Upper lobe of left lung (tissue), 6 donors: ENCODE measurements at regions not wholly inside any gene's neighbourhood (a gene's known extent, or its start where the extent isn't known, plus 50 kb on each side); places are given as distances from the start of the nearest gene placed in this dataset.
"Not testable (repeated sequence)": the region's sequence is repeated elsewhere in the genome, so short reads cannot be mapped to it uniquely, and the experiment has no call there.

Source experiments
- ATAC-seq, 2 donors: fragments of 200-7000 bp; cut with Tn5 transposase; one replicate each; pipeline ENCODE4 v1.9.1; 2022; ENCODE audit warnings: mild to moderate bottlenecking in 2 of 2, moderate library complexity in 2 of 2; ENCODE audit not compliant: low FRiP score in 2 of 2
- DNase-seq, 2 donors: peaks; one replicate each; pipeline ENCODE4 v3.0.0-alpha.2; 2019 to 2020
- H3K27ac ChIP-seq, 4 donors: fragments of 200-600 bp; sonication (generic); one replicate each; pipeline ENCODE4 v1.5.1; 2016 to 2019
- H3K27me3 ChIP-seq, 4 donors: fragments of 200-600 bp; sonication (generic); one replicate each; pipeline ENCODE4 v1.5.1; 2017 to 2019
- H3K36me3 ChIP-seq, 4 donors: fragments of 200-600 bp; sonication (generic); one replicate each; pipeline ENCODE4 v1.5.1; 2016 to 2019
- H3K4me1 ChIP-seq, 4 donors: fragments of 200-600 bp; sonication (generic); one replicate each; pipeline ENCODE4 v1.5.1; 2018 to 2019
- H3K4me3 ChIP-seq, 4 donors: fragments of 200-600 bp; sonication (generic); one replicate each; pipeline ENCODE4 v1.5.1; 2017 to 2019; ENCODE audit warnings: mild to moderate bottlenecking in 2 of 4, moderate library complexity in 1 of 4
- H3K9me3 ChIP-seq, 4 donors: fragments of 200-600 bp; sonication (generic); one replicate each; pipeline ENCODE4 v1.5.1; 2018 to 2019
- EP300 ChIP-seq, 4 donors: sonication (generic); formaldehyde crosslinking; IDR thresholded peaks; one replicate each; pipeline ENCODE4 v1.5.1; 2017; ENCODE audit warnings: antibody characterized with exemption in 4 of 4, control low read depth in 2 of 4
- POLR2A ChIP-seq, 4 donors: fragments of 450-650 bp; IDR thresholded peaks; one replicate each; pipeline ENCODE4 v1.5.1; 2016 to 2017; ENCODE audit warnings: antibody characterized with exemption in 4 of 4, mild to moderate bottlenecking in 2 of 4
- POLR2AphosphoS5 ChIP-seq, 2 donors: sonication (generic); formaldehyde crosslinking; IDR thresholded peaks; one replicate each; pipeline ENCODE4 v1.5.1; 2017; ENCODE audit warnings: antibody characterized with exemption in 2 of 2
- WGBS, 2 donors: methylation state at CpG; one replicate each; pipeline ENCODE4 v1.1.5; 2017 to 2018; 5-methylcytosine and 5-hydroxymethylcytosine counted together
- TF ChIP-seq, protein P1 (sequence below), 6 experiments: fragments of 450-650 bp in 4 of 6; fragments of 200-600 bp in 2 of 6; sonication (generic) in 2 of 6; IDR thresholded peaks; one replicate each; pipeline ENCODE4 v1.5.1; 2016 to 2019; ENCODE audit warnings: antibody characterized with exemption in 6 of 6
- donor health status: DM: no; HTN: no; CAD: no; lungs with moderate emphysema.
- donor health status: DM: no; HTN: yes; CAD: no; lungs with severe emphysema.

DNA sequence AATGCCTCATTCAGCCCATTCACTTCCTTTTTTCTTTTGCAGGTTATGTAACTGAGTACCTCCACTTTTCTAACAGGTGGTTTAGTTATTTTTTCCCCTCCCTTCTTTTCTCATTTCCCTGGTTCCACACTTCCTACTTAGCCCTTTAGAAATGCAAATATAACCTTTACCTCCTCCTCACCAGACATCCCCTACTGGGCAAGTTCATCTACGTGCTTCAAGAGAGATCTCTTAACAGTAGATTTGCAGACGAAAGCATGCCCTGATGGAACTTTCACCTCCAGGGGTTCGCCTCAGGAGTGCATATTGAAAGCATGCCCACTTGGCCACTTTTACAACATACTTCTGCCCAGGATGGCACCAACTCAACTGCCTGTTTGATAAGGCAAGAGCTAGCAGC lies 314.1 kb upstream of the LRRC3B start:
- TF ChIP-seq POLR2AphosphoS5 (IDR thresholded peaks at IDR 0.05): no peak
- TF ChIP-seq EP300 (IDR thresholded peaks at IDR 0.05): no peak
- TF ChIP-seq, protein P1, sequence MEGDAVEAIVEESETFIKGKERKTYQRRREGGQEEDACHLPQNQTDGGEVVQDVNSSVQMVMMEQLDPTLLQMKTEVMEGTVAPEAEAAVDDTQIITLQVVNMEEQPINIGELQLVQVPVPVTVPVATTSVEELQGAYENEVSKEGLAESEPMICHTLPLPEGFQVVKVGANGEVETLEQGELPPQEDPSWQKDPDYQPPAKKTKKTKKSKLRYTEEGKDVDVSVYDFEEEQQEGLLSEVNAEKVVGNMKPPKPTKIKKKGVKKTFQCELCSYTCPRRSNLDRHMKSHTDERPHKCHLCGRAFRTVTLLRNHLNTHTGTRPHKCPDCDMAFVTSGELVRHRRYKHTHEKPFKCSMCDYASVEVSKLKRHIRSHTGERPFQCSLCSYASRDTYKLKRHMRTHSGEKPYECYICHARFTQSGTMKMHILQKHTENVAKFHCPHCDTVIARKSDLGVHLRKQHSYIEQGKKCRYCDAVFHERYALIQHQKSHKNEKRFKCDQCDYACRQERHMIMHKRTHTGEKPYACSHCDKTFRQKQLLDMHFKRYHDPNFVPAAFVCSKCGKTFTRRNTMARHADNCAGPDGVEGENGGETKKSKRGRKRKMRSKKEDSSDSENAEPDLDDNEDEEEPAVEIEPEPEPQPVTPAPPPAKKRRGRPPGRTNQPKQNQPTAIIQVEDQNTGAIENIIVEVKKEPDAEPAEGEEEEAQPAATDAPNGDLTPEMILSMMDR (IDR thresholded peaks at IDR 0.05): no peak
- no peak for TF ChIP-seq POLR2A (IDR thresholded peaks at IDR 0.05)
- no peak for DNase-seq
- no peaks in the 10 kb centered on the region for H3K4me1 ChIP-seq
- no peaks in the 10 kb centered on the region for H3K36me3 ChIP-seq
- no peak overlapping the region for H3K4me3 ChIP-seq
- H3K27ac ChIP-seq: no peak overlapping the region
- H3K27me3 ChIP-seq: no peaks in the 10 kb centered on the region
- 66 to 76% methylated on average over 3 of the region's 3 CpGs for WGBS, 2 donors
- peaks cover 0 to 4% (median 0%) of the 10 kb centered on the region in 4 donors for H3K9me3 ChIP-seq
- ATAC-seq: no peak

DNA sequence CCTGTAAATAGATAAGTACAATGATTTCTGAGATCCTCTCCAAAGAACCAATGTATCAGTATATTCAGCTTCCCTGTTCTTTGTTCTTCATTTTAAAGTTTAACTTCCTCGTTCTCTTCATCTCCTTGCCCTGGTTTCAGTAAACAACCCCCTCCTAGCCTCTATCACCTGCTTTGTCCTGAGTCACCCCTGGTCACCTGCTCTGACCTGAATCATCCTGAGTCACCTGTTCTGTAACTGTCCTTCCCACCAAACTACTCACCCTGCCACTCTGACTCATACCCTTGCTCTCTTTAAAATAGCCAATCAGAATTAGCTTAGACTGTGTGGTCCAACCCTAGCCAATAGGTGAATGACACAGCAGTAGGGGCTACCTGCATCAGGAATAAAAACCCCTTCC lies 313.0 kb upstream of the LRRC3B start:
- not testable (repeated sequence) for H3K27ac ChIP-seq, H3K27me3 ChIP-seq, H3K36me3 ChIP-seq, DNase-seq, H3K4me3 ChIP-seq, H3K4me1 ChIP-seq, H3K9me3 ChIP-seq, ATAC-seq
- 92 to 96% methylated on average over 1 of the region's 1 CpG for WGBS, 2 donors

DNA sequence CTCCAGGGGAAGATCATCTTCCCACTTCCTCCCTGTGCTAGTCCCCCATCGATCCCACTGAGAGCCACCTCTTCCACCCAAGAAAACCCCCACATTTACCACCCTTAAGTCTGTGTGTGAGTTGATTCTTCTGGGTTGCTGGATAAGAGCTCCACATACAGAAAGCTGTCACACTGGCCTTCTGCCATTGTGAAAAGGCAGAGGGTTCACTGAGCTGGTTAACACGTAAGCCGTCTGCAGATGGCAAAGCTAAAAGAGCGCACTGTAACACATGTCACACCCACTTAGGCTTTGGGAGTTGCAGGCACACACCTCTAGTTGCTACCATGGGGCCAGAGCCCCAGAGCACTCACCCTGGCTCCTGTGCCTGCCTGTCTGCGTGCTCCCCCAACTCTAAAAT lies 309.8 kb upstream of the LRRC3B start:
- ATAC-seq (no peak), DNase-seq (no peak)
- no peak for TF ChIP-seq EP300 (IDR thresholded peaks at IDR 0.05)
- no peaks in the 10 kb centered on the region for H3K27me3 ChIP-seq
- no peak overlapping the region for H3K4me3 ChIP-seq
- no peaks in the 10 kb centered on the region for H3K36me3 ChIP-seq
- H3K27ac ChIP-seq: no peak overlapping the region
- no peaks in the 10 kb centered on the region for H3K4me1 ChIP-seq
- 89 to 90% methylated on average over 5 of the region's 5 CpGs for WGBS, 2 donors
- H3K9me3 ChIP-seq: peaks cover 0 to 6% (median 3%) of the 10 kb centered on the region in 4 donors

DNA sequence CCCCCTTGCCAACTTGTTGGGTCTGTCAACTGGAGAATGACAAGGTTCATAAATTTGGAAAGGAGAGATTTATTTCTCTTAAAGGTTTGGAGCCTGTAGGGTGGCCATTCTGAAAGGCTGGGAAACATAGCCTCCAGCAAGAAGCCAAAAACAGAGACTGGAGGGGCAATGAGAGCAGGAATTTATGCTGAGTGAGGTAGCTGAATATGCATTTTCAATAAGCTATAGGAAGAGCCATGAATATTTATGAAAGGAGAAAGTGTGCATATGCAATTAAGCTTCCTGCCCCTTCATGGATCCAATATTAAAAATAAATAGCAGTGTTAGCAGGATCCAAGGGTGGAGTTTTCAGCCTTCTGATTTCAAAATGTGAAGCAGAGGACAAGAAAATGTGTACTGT lies 306.1 kb upstream of the LRRC3B start:
- H3K9me3 ChIP-seq: peaks cover 0 to 6% (median 3%) of the 10 kb centered on the region in 4 donors
- no peaks in the 10 kb centered on the region for H3K27me3 ChIP-seq
- no peak overlapping the region for H3K27ac ChIP-seq
- TF ChIP-seq POLR2A (IDR thresholded peaks at IDR 0.05): no peak
- TF ChIP-seq, protein P1 (IDR thresholded peaks at IDR 0.05): no peak
- DNase-seq: no peak
- ATAC-seq: no peak
- no peak overlapping the region for H3K4me3 ChIP-seq
- no peaks in the 10 kb centered on the region for H3K4me1 ChIP-seq
- H3K36me3 ChIP-seq: no peaks in the 10 kb centered on the region

DNA sequence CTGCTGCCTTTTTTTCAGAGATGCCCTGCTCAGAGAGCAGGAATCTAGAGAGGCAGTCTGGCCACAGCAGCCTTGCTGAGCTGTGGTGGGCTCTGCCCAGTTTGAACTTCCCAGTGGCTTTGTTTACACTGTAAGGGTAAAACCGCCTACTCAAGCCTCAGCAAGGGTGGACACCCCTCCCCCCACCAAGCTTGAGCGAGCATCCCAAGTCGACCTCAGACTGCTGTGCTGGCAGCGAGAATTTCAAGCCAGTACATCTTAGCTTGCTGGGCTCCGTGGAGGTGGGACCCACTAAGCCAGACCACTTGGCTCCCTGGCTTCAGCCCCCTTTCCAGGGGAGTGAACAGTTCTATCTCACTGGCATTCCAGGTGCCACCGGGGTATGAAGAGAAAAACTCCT lies 298.8 kb upstream of the LRRC3B start:
- H3K4me3 ChIP-seq, H3K27me3 ChIP-seq, H3K9me3 ChIP-seq, H3K36me3 ChIP-seq, H3K4me1 ChIP-seq, DNase-seq, H3K27ac ChIP-seq, ATAC-seq: not testable (repeated sequence)
- 86% methylated on average over 2 of the region's 6 CpGs; no CpG with 5 or more reads in 1 of the 2 donors for WGBS, 2 donors

DNA sequence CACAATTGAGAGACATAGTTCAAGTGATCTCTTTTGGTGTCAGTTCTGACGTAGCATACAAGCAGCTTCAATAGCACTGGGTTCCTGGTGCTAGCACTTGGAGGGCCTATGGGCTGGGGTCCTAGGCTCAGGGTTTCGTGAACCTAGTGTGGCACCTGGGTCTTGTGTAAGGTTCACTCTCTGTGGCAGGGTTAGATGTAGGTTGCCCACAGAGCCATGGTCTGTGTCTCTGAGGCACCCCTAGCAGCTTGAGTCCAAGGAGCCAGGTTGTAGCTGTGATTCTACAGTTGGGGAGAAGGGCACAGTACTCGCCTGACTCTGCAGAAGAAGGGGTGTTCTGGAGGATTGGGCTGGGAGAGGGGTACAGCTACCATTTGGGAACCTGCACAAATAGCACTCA lies 282.6 kb upstream of the LRRC3B start:
- no peaks in the 10 kb centered on the region for H3K36me3 ChIP-seq
- no peaks in the 10 kb centered on the region for H3K9me3 ChIP-seq
- ATAC-seq (no peak), DNase-seq (no peak)
- H3K4me1 ChIP-seq: no peaks in the 10 kb centered on the region
- no peak overlapping the region for H3K27ac ChIP-seq
- no peaks in the 10 kb centered on the region for H3K27me3 ChIP-seq
- TF ChIP-seq POLR2A (IDR thresholded peaks at IDR 0.05): no peak
- TF ChIP-seq, protein P1 (IDR thresholded peaks at IDR 0.05): no peak
- TF ChIP-seq EP300 (IDR thresholded peaks at IDR 0.05): no peak
- no peak for TF ChIP-seq POLR2AphosphoS5 (IDR thresholded peaks at IDR 0.05)
- 83 to 94% methylated on average over 3 of the region's 3 CpGs for WGBS, 2 donors
- no peak overlapping the region for H3K4me3 ChIP-seq

DNA sequence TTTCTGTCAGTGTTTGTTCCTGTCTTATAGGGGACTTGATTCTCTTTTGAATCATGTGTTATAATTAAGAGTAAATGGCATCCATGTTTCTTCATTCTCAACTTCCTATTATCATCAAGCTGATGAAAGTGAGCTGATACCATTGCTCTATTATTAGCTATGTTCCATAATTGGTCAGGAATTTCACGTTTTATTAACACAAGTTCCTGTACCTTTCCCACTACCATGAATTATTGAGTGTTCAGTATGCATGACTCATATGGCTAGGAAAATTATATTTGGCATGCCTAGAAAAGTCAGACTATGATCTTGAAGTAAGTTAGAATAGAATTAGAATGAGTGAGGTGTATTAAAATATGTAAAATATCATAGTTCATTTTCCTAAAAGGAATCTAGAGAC lies 278.9 kb upstream of the LRRC3B start:
- H3K9me3 ChIP-seq: peaks cover 0 to 10% (median 0%) of the 10 kb centered on the region in 4 donors
- WGBS, 2 donors: 50 to 53% methylated on average over 1 of the region's 1 CpG
- TF ChIP-seq POLR2A (IDR thresholded peaks at IDR 0.05) (no peak), EP300 (IDR thresholded peaks at IDR 0.05) (no peak), POLR2AphosphoS5 (IDR thresholded peaks at IDR 0.05) (no peak)
- TF ChIP-seq, protein P1 (IDR thresholded peaks at IDR 0.05): no peak
- no peaks in the 10 kb centered on the region for H3K4me1 ChIP-seq
- no peak overlapping the region for H3K27ac ChIP-seq
- no peaks in the 10 kb centered on the region for H3K36me3 ChIP-seq
- H3K27me3 ChIP-seq: no peaks in the 10 kb centered on the region
- H3K4me3 ChIP-seq: no peak overlapping the region
- no peak for DNase-seq
- ATAC-seq: no peak
